Heart right ventricle (tissue), 16 donors: ENCODE measurements at regions not wholly inside any gene's neighbourhood (a gene's known extent, or its start where the extent isn't known, plus 50 kb on each side); places are given as distances from the start of the nearest gene placed in this dataset.

Source experiments
- ATAC-seq, 8 donors: fragments of 200-7000 bp; cut with Tn5 transposase; one replicate each; pipeline ENCODE4 v1.9.1; 2020; ENCODE audit warnings: mild to moderate bottlenecking in 8 of 8, moderate library complexity in 8 of 8, moderate number of reproducible peaks in 1 of 8
- DNase-seq, 2 donors: peaks; one replicate each; pipeline ENCODE4 v3.0.0-alpha.2; 2020
- H3K27ac ChIP-seq, 10 donors: fragments of 200-600 bp; sonication (generic) in 2 of 10; one replicate each; pipeline versions ENCODE4 v1.5.0 to v1.8.0; 2020 to 2022; ENCODE audit warnings: mild to moderate bottlenecking in 3 of 10
- H3K27me3 ChIP-seq, 7 donors: fragments of 200-600 bp; one replicate each; pipeline ENCODE4 v1.8.0; 2021 to 2022; ENCODE audit warnings: mild to moderate bottlenecking in 2 of 7
- H3K36me3 ChIP-seq, 9 donors: fragments of 200-600 bp; sonication (generic) in 1 of 9; one replicate each; pipeline versions ENCODE4 v1.5.0 to v1.8.0; 2020 to 2022; ENCODE audit warnings: mild to moderate bottlenecking in 2 of 9
- H3K4me1 ChIP-seq, 9 donors: fragments of 200-600 bp; sonication (generic) in 1 of 9; one replicate each; pipeline versions ENCODE4 v1.5.0 to v1.8.0; 2020 to 2022; ENCODE audit warnings: mild to moderate bottlenecking in 4 of 9
- H3K4me3 ChIP-seq, 10 donors: fragments of 200-600 bp; sonication (generic) in 2 of 10; one replicate each; pipeline versions ENCODE4 v1.5.0 to v1.8.0; 2020 to 2022; ENCODE audit warnings: mild to moderate bottlenecking in 7 of 10, moderate library complexity in 2 of 10
- H3K9me3 ChIP-seq, 11 donors: fragments of 200-600 bp in 10 of 11; sonication (generic) in 2 of 11; one replicate each; pipeline versions ENCODE4 v1.5.0 to v1.8.0; 2013 to 2022; ENCODE audit warnings: mild to moderate bottlenecking in 2 of 11, control low read depth in 1 of 11, moderate library complexity in 1 of 11
- WGBS, 2 donors: extraction: QIAGEN DNeasy Blood & Tissue Kit; methylation state at CpG; one replicate each; pipeline ENCODE4 v1.1.7; 2013; ENCODE audit warnings: inconsistent platforms in 1 of 2; 5-methylcytosine and 5-hydroxymethylcytosine counted together
- intact Hi-C, 10 donors: fragments of 100-400 bp; cut with DNase I; formaldehyde crosslinking; loops; one replicate each; pipeline versions ENCODE4 v1.11.1 to v1.14.2; 2022
- TF ChIP-seq, protein P1 (sequence below), 9 donors: fragments of 200-600 bp; sonication (generic) in 2 of 9; IDR thresholded peaks; one replicate each; pipeline versions ENCODE4 v1.5.0 to v1.8.0; 2021 to 2022; ENCODE audit warnings: antibody characterized with exemption in 9 of 9, mild to moderate bottlenecking in 5 of 9, moderate library complexity in 1 of 9
- donor health status: Arrhythmogenic right ventricular cardiomyopathy.
- donor health status: ischemic (EF 13 %, LVEDD 7.1; RV severe dilation, severe dysfunction).
- donor health status: healthy with polysubstance abuse.
- donor health status: DM: no; HTN: yes; CAD: no.
- donor health status: DM: no; HTN: no; CAD: no.
- donor health status: ischemic (EF 25% LVEDD 6.9; RV normal size, moderate dysfunction).
- donor health status: ischemic (EF 25% LVEDD 5.7; RV mildly dilated, moderate dysfunction).
- donor health status: healthy.
- donor health status: DM: yes; HTN: yes; CAD: no.
- donor health status: Ischemic cardiomyopathy.
- donor health status: ischemic (EF 35%, LVEDD 5.7; RV mildly dilated, moderate dysfunction).
- donor health status: nonischemic (EF 11% LVEDD 7.7; RV severe dilation, severe dysfunction).
- donor health status: DM: yes; HTN: yes; CAD: no.
- donor health status: PGD.
- donor health status: ischemic (EF 29% LVEDD 5.4; RV normal size, mild dysfunction).
- donor health status: nonischemic (EF 23%, LVEDD 6.1; RV moderate dilation, normal function).

DNA sequence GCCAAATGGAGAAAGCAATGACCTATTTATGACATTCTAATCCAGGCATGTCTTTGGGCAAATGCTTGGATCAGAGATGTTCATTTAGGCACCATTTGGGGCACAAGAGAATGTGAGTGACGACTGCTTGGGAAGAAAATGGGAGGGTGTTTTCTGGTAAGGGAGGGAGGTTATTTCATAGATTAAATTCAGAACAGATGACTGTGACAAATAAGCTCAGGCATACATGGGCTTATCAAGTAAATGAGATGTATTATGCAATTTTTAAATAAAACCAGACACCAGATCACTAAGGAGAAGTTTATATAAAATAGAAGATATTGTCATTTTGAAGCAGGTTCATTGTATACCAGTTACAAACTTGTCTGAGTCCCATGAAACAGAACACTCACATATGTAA is 71.4 kb upstream of the UGT8 start:
- no peak for DNase-seq
- Histone ChIP-seq H3K4me3 (no peak overlapping the region), H3K9me3 (peaks cover 0 to 13% (median 0%) of the 10 kb centered on the region in 11 donors), H3K27me3 (no peaks in the 10 kb centered on the region), H3K36me3 (no peaks in the 10 kb centered on the region), H3K4me1 (no peaks in the 10 kb centered on the region), H3K27ac (no peak overlapping the region)
- intact Hi-C loops = no loop called here
- ATAC-seq = no peak
- 70 to 79% methylated on average over 1 of the region's 1 CpG for WGBS, 2 donors
- TF ChIP-seq, protein P1, sequence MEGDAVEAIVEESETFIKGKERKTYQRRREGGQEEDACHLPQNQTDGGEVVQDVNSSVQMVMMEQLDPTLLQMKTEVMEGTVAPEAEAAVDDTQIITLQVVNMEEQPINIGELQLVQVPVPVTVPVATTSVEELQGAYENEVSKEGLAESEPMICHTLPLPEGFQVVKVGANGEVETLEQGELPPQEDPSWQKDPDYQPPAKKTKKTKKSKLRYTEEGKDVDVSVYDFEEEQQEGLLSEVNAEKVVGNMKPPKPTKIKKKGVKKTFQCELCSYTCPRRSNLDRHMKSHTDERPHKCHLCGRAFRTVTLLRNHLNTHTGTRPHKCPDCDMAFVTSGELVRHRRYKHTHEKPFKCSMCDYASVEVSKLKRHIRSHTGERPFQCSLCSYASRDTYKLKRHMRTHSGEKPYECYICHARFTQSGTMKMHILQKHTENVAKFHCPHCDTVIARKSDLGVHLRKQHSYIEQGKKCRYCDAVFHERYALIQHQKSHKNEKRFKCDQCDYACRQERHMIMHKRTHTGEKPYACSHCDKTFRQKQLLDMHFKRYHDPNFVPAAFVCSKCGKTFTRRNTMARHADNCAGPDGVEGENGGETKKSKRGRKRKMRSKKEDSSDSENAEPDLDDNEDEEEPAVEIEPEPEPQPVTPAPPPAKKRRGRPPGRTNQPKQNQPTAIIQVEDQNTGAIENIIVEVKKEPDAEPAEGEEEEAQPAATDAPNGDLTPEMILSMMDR (IDR thresholded peaks at IDR 0.05) = no peak

DNA sequence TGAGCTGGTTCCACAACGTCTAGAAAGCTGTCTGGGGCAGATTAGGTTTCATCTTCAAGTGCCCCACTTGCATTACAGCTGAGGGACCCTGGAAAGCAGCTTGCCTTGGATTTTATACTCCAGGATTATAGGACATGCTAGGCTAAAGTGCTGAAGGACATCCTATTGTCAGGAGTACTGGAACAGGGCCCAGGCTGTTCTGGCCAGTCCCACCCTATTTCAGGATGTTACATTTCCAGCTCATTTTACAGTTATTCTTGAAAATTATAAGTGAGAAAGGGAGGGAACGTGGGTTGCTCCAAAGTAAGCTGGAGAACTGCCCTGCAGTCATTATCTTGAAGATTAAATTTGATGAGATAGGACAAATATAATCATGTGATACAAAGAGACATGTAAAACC is 71.0 kb upstream of the UGT8 start:
- Histone ChIP-seq H3K4me3 (no peak overlapping the region), H3K36me3 (no peaks in the 10 kb centered on the region), H3K27me3 (no peaks in the 10 kb centered on the region), H3K27ac (no peak overlapping the region), H3K9me3 (peaks cover 0 to 13% (median 0%) of the 10 kb centered on the region in 11 donors), H3K4me1 (no peaks in the 10 kb centered on the region)
- WGBS, 2 donors = 19 to 29% methylated on average over 2 of the region's 2 CpGs
- intact Hi-C loops = no loop called here
- ATAC-seq (no peak), DNase-seq (no peak)
- TF ChIP-seq, protein P1 (IDR thresholded peaks at IDR 0.05) = no peak

DNA sequence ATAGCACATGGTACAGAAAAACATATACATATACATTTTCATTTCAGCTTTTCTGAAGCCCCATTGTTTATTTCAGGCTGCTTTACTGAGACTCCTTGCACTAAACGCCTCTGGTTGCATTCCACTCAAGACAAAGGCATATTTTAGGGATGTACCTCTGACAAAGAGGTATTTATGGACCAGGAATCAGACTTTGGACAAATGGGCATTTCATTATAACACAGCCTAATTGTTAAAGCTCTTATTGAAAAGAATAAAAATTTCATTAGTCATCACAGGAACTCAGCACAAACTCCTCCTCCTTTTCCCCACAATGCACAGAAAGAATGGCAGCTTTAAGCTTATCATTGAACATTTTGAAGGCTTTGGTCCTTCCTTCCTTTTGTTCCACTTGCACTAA is 62.9 kb upstream of the UGT8 start:
- no peaks in the 10 kb centered on the region for H3K4me1 ChIP-seq
- 32 to 51% methylated on average over 1 of the region's 1 CpG for WGBS, 2 donors
- no peaks in the 10 kb centered on the region for H3K27me3 ChIP-seq
- H3K27ac ChIP-seq = no peak overlapping the region
- H3K9me3 ChIP-seq = no peaks in the 10 kb centered on the region
- no peaks in the 10 kb centered on the region for H3K36me3 ChIP-seq
- no peak overlapping the region for H3K4me3 ChIP-seq
- intact Hi-C loops = no loop called here
- no peak for ATAC-seq
- TF ChIP-seq, protein P1 (IDR thresholded peaks at IDR 0.05) = no peak
- DNase-seq = no peak

DNA sequence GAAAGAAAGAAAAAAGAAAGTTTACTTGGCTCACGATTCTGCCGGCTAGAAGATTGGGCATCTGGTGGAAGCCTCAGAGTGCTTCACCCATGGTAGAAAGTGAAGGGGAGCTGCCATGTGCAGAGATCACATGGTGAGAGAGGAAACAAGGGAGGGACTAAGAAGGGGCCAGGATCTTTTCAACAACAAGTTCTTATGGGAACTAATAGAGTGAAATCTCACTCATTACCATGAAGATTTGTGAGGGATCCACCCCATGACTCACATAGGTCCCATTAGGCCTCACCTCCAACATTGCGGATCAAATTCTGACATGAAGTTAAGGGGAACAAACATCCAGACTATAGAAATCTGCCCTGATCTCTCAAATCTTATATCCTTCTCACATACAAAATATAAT is 61.3 kb upstream of the UGT8 start:
- ATAC-seq = no peak
- H3K4me1 ChIP-seq = no peaks in the 10 kb centered on the region
- no peak overlapping the region for H3K4me3 ChIP-seq
- no peak for DNase-seq
- no peaks in the 10 kb centered on the region for H3K36me3 ChIP-seq
- H3K9me3 ChIP-seq = no peaks in the 10 kb centered on the region
- TF ChIP-seq, protein P1 (IDR thresholded peaks at IDR 0.05) = no peak
- no peaks in the 10 kb centered on the region for H3K27me3 ChIP-seq
- H3K27ac ChIP-seq = no peak overlapping the region
- intact Hi-C loops = no loop called here
- WGBS, 2 donors = 91 to 92% methylated on average over 3 of the region's 3 CpGs
